H9 (cell line): ENCODE measurements at regions not wholly inside any gene's neighbourhood (a gene's known extent, or its start where the extent isn't known, plus 50 kb on each side); places are given as distances from the start of the nearest gene placed in this dataset.

Source experiments
- DNase-seq: peaks from one replicate; pipeline ENCODE4 v3.0.0-alpha.2; 2017
- H2AFZ ChIP-seq: one replicate; pipeline ENCODE4 v1.6.1; 2013; ENCODE audit warnings: mild to moderate bottlenecking, low read length, control low read depth, moderate library complexity
- H2AK5ac ChIP-seq: 2 replicates; pipeline ENCODE4 v1.6.1; 2013; ENCODE audit warnings: low read length, control low read depth, mixed read lengths; ENCODE audit not compliant: insufficient read length
- H2BK120ac ChIP-seq: one replicate; pipeline ENCODE4 v1.6.1; 2013; ENCODE audit warnings: low read depth, mild to moderate bottlenecking, low read length, control low read depth, inconsistent platforms; ENCODE audit not compliant: poor library complexity, severe bottlenecking
- H2BK12ac ChIP-seq: 2 replicates; pipeline ENCODE4 v1.6.1; 2013; ENCODE audit warnings: low read length, control low read depth, mixed read lengths, low read depth; ENCODE audit not compliant: insufficient read length
- H2BK15ac ChIP-seq: 2 replicates; pipeline ENCODE4 v1.6.1; 2013; ENCODE audit warnings: low read depth, low read length, control low read depth
- H2BK20ac ChIP-seq: one replicate; pipeline ENCODE4 v1.6.1; 2013; ENCODE audit warnings: low read depth, mild to moderate bottlenecking, low read length, control low read depth, inconsistent platforms; ENCODE audit not compliant: poor library complexity, severe bottlenecking
- H2BK5ac ChIP-seq: 2 replicates; pipeline ENCODE4 v1.6.1; 2013; ENCODE audit warnings: low read length, control low read depth, mixed read lengths; ENCODE audit not compliant: insufficient read length
- H3K14ac ChIP-seq: 2 replicates; pipeline ENCODE4 v1.6.1; 2013; ENCODE audit warnings: low read length, control low read depth; ENCODE audit not compliant: insufficient read depth
- H3K18ac ChIP-seq: 2 replicates; pipeline ENCODE4 v1.6.1; 2013; ENCODE audit warnings: low read depth, mild to moderate bottlenecking, mixed read lengths, low read length, control low read depth; ENCODE audit not compliant: insufficient read length
- H3K23ac ChIP-seq: 2 replicates; pipeline ENCODE4 v1.6.1; 2013; ENCODE audit warnings: low read length, control low read depth, mixed read lengths, low read depth; ENCODE audit not compliant: insufficient read length
- H3K23me2 ChIP-seq: 2 replicates; pipeline ENCODE4 v1.6.1; 2013; ENCODE audit warnings: low read depth, mild to moderate bottlenecking, mixed read lengths, low read length, control low read depth; ENCODE audit not compliant: insufficient read length, poor library complexity, severe bottlenecking
- H3K27ac ChIP-seq: 2 replicates; pipeline ENCODE4 v1.5.1; 2013; ENCODE audit warnings: low read length, control low read depth, mixed read lengths, low read depth; ENCODE audit not compliant: insufficient read length
- H3K27me3 ChIP-seq: 2 replicates; pipeline ENCODE4 v1.6.1; 2013; ENCODE audit warnings: low read length, control low read depth, inconsistent platforms; ENCODE audit not compliant: insufficient read depth
- H3K4ac ChIP-seq: 2 replicates; pipeline ENCODE4 v1.6.1; 2013; ENCODE audit warnings: low read depth, mild to moderate bottlenecking, control low read depth, inconsistent platforms, low read length, moderate library complexity
- H3K4me1 ChIP-seq: 2 replicates; pipeline ENCODE4 v1.6.1; 2013; ENCODE audit warnings: low read length, control low read depth, inconsistent platforms; ENCODE audit not compliant: insufficient read depth
- H3K4me2 ChIP-seq: 2 replicates; pipeline ENCODE4 v1.6.1; 2013; ENCODE audit warnings: low read length, control low read depth, mixed read lengths; ENCODE audit not compliant: insufficient read length, insufficient read depth
- H3K56ac ChIP-seq: 2 replicates; pipeline ENCODE4 v1.6.1; 2013; ENCODE audit warnings: low read depth, mild to moderate bottlenecking, mixed read lengths, low read length, control low read depth; ENCODE audit not compliant: insufficient read length
- H3K79me1 ChIP-seq: 2 replicates; pipeline ENCODE4 v1.6.1; 2013; ENCODE audit warnings: low read depth, mild to moderate bottlenecking, moderate library complexity, low read length, control low read depth, inconsistent platforms; ENCODE audit not compliant: insufficient read depth, poor library complexity, severe bottlenecking
- H3K79me2 ChIP-seq: 2 replicates; pipeline ENCODE4 v1.6.1; 2013; ENCODE audit warnings: low read length, control low read depth, inconsistent platforms; ENCODE audit not compliant: insufficient read depth
- H3K9ac ChIP-seq: 2 replicates; pipeline ENCODE4 v1.6.1; 2013; ENCODE audit warnings: low read length, control low read depth, mixed read lengths; ENCODE audit not compliant: insufficient read length; ENCODE audit errors: extremely low read depth
- H3K9me3 ChIP-seq: one replicate; pipeline ENCODE4 v1.6.1; 2013; ENCODE audit warnings: low read depth, low read length, inconsistent platforms; ENCODE audit not compliant: control insufficient read depth
- H3T11ph ChIP-seq: one replicate; pipeline ENCODE4 v1.6.1; 2013; ENCODE audit warnings: mild to moderate bottlenecking, low read length, control low read depth, inconsistent platforms
- H4K20me1 ChIP-seq: one replicate; pipeline ENCODE4 v1.6.1; 2013; ENCODE audit not compliant: control insufficient read depth, insufficient read length, insufficient read depth
- H4K5ac ChIP-seq: 2 replicates; pipeline ENCODE4 v1.6.1; 2013; ENCODE audit warnings: low read depth, mild to moderate bottlenecking, mixed read lengths, low read length, control low read depth; ENCODE audit not compliant: insufficient read length
- H4K8ac ChIP-seq: replicated peaks from 2 replicates; pipeline ENCODE4 v1.6.1; 2013; ENCODE audit warnings: low read length, control low read depth, mixed read lengths, low read depth; ENCODE audit not compliant: insufficient read length
- H4K91ac ChIP-seq: 2 replicates; pipeline ENCODE4 v1.6.1; 2013; ENCODE audit warnings: low read depth, mild to moderate bottlenecking, moderate library complexity, mixed read lengths, low read length, control low read depth; ENCODE audit not compliant: insufficient read length
- H3K27ac Mint-ChIP-seq, 3 experiments: 2 replicates in 2 of 3; 3 replicates in 1 of 3; pipeline ENCODE4 v1.8.0; 2020 to 2021; ENCODE audit warnings: mixed read lengths in 3 of 3, mild to moderate bottlenecking in 1 of 3, moderate library complexity in 1 of 3
- H3K27me3 Mint-ChIP-seq: 2 replicates; pipeline ENCODE4 v1.8.0; 2021; ENCODE audit warnings: low read depth, mild to moderate bottlenecking, moderate library complexity, mixed read lengths
- H3K36me3 Mint-ChIP-seq, 3 experiments: 2 replicates in 2 of 3; 3 replicates in 1 of 3; pipeline ENCODE4 v1.8.0; 2020 to 2021; ENCODE audit warnings: low read depth in 3 of 3, mixed read lengths in 3 of 3; ENCODE audit not compliant: insufficient read depth in 1 of 3
- H3K4me1 Mint-ChIP-seq, 2 experiments: 2 replicates each; pipeline ENCODE4 v1.8.0; 2020; ENCODE audit warnings: mixed read lengths in 2 of 2
- H3K4me3 Mint-ChIP-seq, 2 experiments: 2 replicates in 1 of 2; 3 replicates in 1 of 2; pipeline ENCODE4 v1.8.0; 2020 to 2021; ENCODE audit warnings: mild to moderate bottlenecking in 2 of 2, mixed read lengths in 2 of 2, moderate library complexity in 1 of 2
- H3K9me3 Mint-ChIP-seq, 2 experiments: 2 replicates in 1 of 2; 3 replicates in 1 of 2; pipeline ENCODE4 v1.8.0; 2020; ENCODE audit warnings: mild to moderate bottlenecking in 2 of 2, mixed read lengths in 2 of 2, moderate library complexity in 1 of 2
- CTCF ChIP-seq: fragments of 200-600 bp; sonication (generic); conservative IDR thresholded peaks from 3 replicates; pipeline ENCODE4 v1.8.0; 2021; ENCODE audit warnings: antibody characterized with exemption, mild to moderate bottlenecking
- WGBS: extraction: QIAGEN DNeasy Blood & Tissue Kit; methylation state at CpG from one replicate; pipeline ENCODE4 v1.1.7; 2013; ENCODE audit warnings: missing lambda C conversion rate, low lambda C conversion rate, mixed read lengths; ENCODE audit not compliant: insufficient read length; ENCODE audit errors: extremely low coverage; 5-methylcytosine and 5-hydroxymethylcytosine counted together

GRCh38 chr14:45990252-45990651 is 661.3 kb downstream of the RPL10L start:
- no peak overlapping the region for H3K27ac Mint-ChIP-seq

More at GRCh38 chr14:45990252-45990651, 661.3 kb downstream of the RPL10L start:
- H3K36me3 Mint-ChIP-seq = no peaks in the 10 kb centered on the region; a peak in 1 of 7 replicates
- no peaks in the 10 kb centered on the region for H3K23me2 ChIP-seq
- no peak overlapping the region for H4K5ac ChIP-seq
- no peaks in the 10 kb centered on the region for H3K4me1 Mint-ChIP-seq
- no peak overlapping the region for H2BK120ac ChIP-seq
- no peak overlapping the region for H3K9ac ChIP-seq
- no peak for DNase-seq
- no CpG with 5 or more reads among the region's 3 CpGs for WGBS
- no peaks in the 10 kb centered on the region for H3K27me3 ChIP-seq
- H2BK12ac ChIP-seq = no peak overlapping the region
- no peak overlapping the region for H4K8ac ChIP-seq
- no peak overlapping the region for H2BK20ac ChIP-seq
- no peak overlapping the region for H3K23ac ChIP-seq
- H2BK15ac ChIP-seq = no peak overlapping the region
- no peak overlapping the region for H3K56ac ChIP-seq
- no peak overlapping the region for H4K91ac ChIP-seq
- no peak overlapping the region for H3K18ac ChIP-seq
- H3K27me3 Mint-ChIP-seq = no peaks in the 10 kb centered on the region
- no peak overlapping the region for H3K27ac ChIP-seq
- no peak overlapping the region for H3T11ph ChIP-seq
- no peaks in the 10 kb centered on the region for H3K4me1 ChIP-seq
- peak; percentile 62 for TF ChIP-seq CTCF
- no peak overlapping the region for H3K4ac ChIP-seq
- no peaks in the 10 kb centered on the region; a peak in 2 of 5 replicates for H3K9me3 Mint-ChIP-seq
- H4K20me1 ChIP-seq = no peaks in the 10 kb centered on the region
- H3K4me3 Mint-ChIP-seq = no peak overlapping the region
- H3K79me2 ChIP-seq = no peaks in the 10 kb centered on the region
- H3K9me3 ChIP-seq = no peaks in the 10 kb centered on the region
- no peak overlapping the region for H3K14ac ChIP-seq
- no peak overlapping the region for H2BK5ac ChIP-seq
- H3K4me2 ChIP-seq = no peak overlapping the region
- H3K79me1 ChIP-seq = no peaks in the 10 kb centered on the region
- H2AK5ac ChIP-seq = no peak overlapping the region
- H2AFZ ChIP-seq = no peak overlapping the region
